Peyer's patch (tissue), 4 donors: ENCODE measurements at regions not wholly inside any gene's neighbourhood (a gene's known extent, or its start where the extent isn't known, plus 50 kb on each side); places are given as distances from the start of the nearest gene placed in this dataset.

Experiments
- POLR2A ChIP-seq, 2 donors: fragments of 450-650 bp; IDR thresholded peaks; one replicate each; pipeline ENCODE4 v1.5.1; 2017; ENCODE audit warnings: antibody characterized with exemption in 2 of 2, mild to moderate bottlenecking in 2 of 2, moderate library complexity in 2 of 2
- TF ChIP-seq, protein P1 (sequence below), 6 experiments: fragments of 450-650 bp in 4 of 6; fragments of 200-600 bp in 2 of 6; sonication (generic) in 1 of 6; IDR thresholded peaks; one replicate each; pipeline ENCODE4 v1.5.1; 2017 to 2019; ENCODE audit warnings: antibody characterized with exemption in 6 of 6, mild to moderate bottlenecking in 3 of 6, moderate library complexity in 1 of 6

DNA sequence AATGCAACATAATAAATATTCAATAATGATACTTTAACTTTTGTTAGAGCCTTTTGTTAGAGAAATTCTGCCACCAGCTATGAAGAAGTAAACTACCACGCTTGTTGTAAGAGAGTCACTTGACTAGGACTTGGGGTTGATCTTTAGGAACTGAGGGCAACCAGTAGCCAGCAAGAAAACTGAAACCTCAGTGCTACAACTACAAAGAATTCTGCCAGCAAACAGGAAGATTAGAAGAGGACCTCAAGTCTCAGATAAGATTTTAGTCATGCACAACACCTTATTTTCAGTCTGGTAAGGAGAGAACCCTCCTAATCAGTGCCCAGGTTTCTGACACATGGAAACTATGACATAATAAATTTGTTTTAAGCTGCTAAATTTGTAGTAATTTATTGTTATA is 498.3 kb upstream of the STEAP1 start:
- TF ChIP-seq, protein P1, sequence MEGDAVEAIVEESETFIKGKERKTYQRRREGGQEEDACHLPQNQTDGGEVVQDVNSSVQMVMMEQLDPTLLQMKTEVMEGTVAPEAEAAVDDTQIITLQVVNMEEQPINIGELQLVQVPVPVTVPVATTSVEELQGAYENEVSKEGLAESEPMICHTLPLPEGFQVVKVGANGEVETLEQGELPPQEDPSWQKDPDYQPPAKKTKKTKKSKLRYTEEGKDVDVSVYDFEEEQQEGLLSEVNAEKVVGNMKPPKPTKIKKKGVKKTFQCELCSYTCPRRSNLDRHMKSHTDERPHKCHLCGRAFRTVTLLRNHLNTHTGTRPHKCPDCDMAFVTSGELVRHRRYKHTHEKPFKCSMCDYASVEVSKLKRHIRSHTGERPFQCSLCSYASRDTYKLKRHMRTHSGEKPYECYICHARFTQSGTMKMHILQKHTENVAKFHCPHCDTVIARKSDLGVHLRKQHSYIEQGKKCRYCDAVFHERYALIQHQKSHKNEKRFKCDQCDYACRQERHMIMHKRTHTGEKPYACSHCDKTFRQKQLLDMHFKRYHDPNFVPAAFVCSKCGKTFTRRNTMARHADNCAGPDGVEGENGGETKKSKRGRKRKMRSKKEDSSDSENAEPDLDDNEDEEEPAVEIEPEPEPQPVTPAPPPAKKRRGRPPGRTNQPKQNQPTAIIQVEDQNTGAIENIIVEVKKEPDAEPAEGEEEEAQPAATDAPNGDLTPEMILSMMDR (IDR thresholded peaks at IDR 0.05): no peak
- TF ChIP-seq POLR2A (IDR thresholded peaks at IDR 0.05): no peak
